GM20000 (cell line): ENCODE measurements at regions not wholly inside any gene's neighbourhood (a gene's known extent, or its start where the extent isn't known, plus 50 kb on each side); places are given as distances from the start of the nearest gene placed in this dataset.

Experiments
- DNase-seq: peaks from one replicate; pipeline ENCODE4 v3.0.0; 2012; ENCODE audit warnings: low spot score
- TF ChIP-seq, protein P1 (sequence below): IDR thresholded peaks from 2 replicates; pipeline ENCODE4 v1.5.1; 2012; ENCODE audit warnings: mild to moderate bottlenecking, control low read depth; ENCODE audit errors: extremely low read depth, missing control alignments

GRCh38 chr13:81987677-81988357 lies 1646.9 kb upstream of the SPRY2 start:
- TF ChIP-seq, protein P1, sequence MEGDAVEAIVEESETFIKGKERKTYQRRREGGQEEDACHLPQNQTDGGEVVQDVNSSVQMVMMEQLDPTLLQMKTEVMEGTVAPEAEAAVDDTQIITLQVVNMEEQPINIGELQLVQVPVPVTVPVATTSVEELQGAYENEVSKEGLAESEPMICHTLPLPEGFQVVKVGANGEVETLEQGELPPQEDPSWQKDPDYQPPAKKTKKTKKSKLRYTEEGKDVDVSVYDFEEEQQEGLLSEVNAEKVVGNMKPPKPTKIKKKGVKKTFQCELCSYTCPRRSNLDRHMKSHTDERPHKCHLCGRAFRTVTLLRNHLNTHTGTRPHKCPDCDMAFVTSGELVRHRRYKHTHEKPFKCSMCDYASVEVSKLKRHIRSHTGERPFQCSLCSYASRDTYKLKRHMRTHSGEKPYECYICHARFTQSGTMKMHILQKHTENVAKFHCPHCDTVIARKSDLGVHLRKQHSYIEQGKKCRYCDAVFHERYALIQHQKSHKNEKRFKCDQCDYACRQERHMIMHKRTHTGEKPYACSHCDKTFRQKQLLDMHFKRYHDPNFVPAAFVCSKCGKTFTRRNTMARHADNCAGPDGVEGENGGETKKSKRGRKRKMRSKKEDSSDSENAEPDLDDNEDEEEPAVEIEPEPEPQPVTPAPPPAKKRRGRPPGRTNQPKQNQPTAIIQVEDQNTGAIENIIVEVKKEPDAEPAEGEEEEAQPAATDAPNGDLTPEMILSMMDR, result no peak
- DNase-seq, result no peak

- TF ChIP-seq, protein P1, result no peak
Measured at GRCh38 chr13:81987159-81987558, 1646.2 kb upstream of the SPRY2 start.

DNA sequence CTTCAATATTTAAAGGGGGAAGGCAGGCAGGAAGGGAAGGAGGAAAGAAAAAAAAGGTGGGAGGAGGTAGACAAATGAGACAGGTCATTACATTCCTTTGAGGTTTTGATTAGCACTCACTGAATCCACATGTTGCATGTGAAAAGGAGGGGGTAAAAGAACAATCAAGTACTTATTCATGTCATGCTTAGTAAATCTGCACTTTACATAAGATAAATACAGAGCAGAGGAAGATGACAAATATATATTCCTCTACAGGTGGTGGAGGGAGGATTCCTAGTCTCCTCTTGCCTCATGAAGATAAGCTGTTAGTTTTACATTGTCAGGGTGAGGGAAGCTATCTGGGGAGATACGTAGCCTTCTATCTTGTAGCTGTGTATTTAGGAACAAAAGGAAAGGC lies 1645.4 kb upstream of the SPRY2 start:
- no peak for DNase-seq

More at GRCh38 chr13:81987159-81987558, 1646.2 kb upstream of the SPRY2 start:
- DNase-seq, result no peak

DNA sequence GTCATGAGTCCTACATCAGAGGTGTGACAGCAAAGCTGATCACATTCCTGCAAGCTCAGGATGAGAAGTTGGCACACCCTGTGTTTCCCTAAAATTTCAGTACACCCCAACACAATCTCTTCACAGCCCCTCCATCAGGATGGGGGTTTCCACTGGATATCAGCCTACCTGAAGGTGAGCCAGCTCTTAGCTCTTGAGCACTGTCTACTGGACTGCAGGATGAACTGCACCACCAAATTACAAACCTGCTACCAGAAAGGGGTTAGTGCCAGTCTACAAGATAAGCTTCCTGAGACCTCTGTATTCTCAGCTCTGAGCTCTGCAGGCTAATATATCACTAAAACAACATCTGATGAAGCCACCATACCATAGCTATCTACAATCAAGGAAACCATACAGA lies 1616.2 kb upstream of the SPRY2 start:
- DNase-seq, result no peak
- TF ChIP-seq, protein P1, result no peak

More for the DNA sequence above, 1645.4 kb upstream of the SPRY2 start:
- TF ChIP-seq, protein P1, result no peak

GRCh38 chr13:81929988-81930387 lies 1589.1 kb upstream of the SPRY2 start:
- TF ChIP-seq, protein P1, result no peak
- no peak for DNase-seq

- TF ChIP-seq, protein P1, result no peak
- DNase-seq, result no peak
Measured at GRCh38 chr13:81927347-81927746, 1586.4 kb upstream of the SPRY2 start.

DNA sequence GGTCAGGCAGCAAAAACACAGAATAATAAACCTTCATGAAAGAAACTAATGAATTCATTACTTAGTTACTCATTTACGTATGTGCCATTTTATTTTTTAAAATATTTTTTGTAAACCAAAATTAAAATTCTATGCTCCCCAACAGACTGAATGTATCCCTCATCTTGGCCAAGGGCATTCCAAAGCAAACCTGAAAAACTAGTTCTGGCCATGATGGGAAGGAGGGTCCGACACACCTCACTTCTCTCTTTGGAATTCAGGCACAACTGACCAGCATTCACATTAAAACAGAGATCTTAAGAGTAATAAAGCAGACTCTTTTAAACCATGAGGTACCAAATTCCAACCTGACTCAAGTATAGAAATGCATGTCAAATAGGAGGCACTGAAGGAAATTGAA lies 1576.9 kb upstream of the SPRY2 start:
- no peak for DNase-seq
- TF ChIP-seq, protein P1, result no peak
